Adrenal gland (tissue), 9 donors: ENCODE measurements at regions not wholly inside any gene's neighbourhood (a gene's known extent, or its start where the extent isn't known, plus 50 kb on each side); places are given as distances from the start of the nearest gene placed in this dataset.
"Not testable (repeated sequence)": the region's sequence is repeated elsewhere in the genome, so short reads cannot be mapped to it uniquely, and the experiment has no call there.

Source experiments
- DNase-seq, 7 donors: peaks; one replicate each; pipeline ENCODE4 v3.0.0-alpha.2; 2019 to 2020
- H3K27ac ChIP-seq, 5 donors: fragments of 200-600 bp; sonication (generic) in 4 of 5; 1 replicate in 3 of 5; 2 replicates in 2 of 5; pipeline versions ENCODE4 v1.5.1 to v1.8.0; 2016 to 2020; ENCODE audit warnings: mild to moderate bottlenecking in 1 of 5
- H3K27me3 ChIP-seq: fragments of 200-600 bp; 2 replicates; pipeline ENCODE4 v1.8.0; 2021
- H3K36me3 ChIP-seq, 2 donors: fragments of 200-600 bp; replicated peaks in 1 of 2; 1 replicate in 1 of 2; 2 replicates in 1 of 2; pipeline versions ENCODE4 v1.5.1 to v1.8.0; 2018 to 2022
- H3K4me1 ChIP-seq, 2 donors: fragments of 200-600 bp; replicated peaks in 1 of 2; 1 replicate in 1 of 2; 2 replicates in 1 of 2; pipeline versions ENCODE4 v1.5.1 to v1.8.0; 2018 to 2021
- H3K4me3 ChIP-seq, 4 donors: fragments of 200-600 bp; sonication (generic) in 3 of 4; one replicate each; pipeline ENCODE4 v1.5.1; 2016 to 2018
- H3K9me3 ChIP-seq, 3 donors: fragments of 200-600 bp; sonication (generic) in 1 of 3; replicated peaks in 1 of 3; 1 replicate in 2 of 3; 2 replicates in 1 of 3; pipeline versions ENCODE4 v1.5.1 to v1.8.0; 2016 to 2021
- CTCF ChIP-seq, 6 experiments: fragments of 450-650 bp in 4 of 6; fragments of 200-600 bp in 2 of 6; sonication (generic) in 1 of 6; IDR thresholded peaks; 1 replicate in 5 of 6; 2 replicates in 1 of 6; pipeline versions ENCODE4 v1.5.1 to v1.8.0; 2016 to 2021; ENCODE audit warnings: antibody characterized with exemption in 6 of 6, mild to moderate bottlenecking in 2 of 6, moderate library complexity in 1 of 6
- POLR2A ChIP-seq, 2 donors: fragments of 450-650 bp; IDR thresholded peaks; one replicate each; pipeline ENCODE4 v1.6.1; 2017; ENCODE audit warnings: antibody characterized with exemption in 2 of 2, mild to moderate bottlenecking in 2 of 2, moderate library complexity in 1 of 2
- WGBS, 4 donors: extraction: QIAGEN DNeasy Blood & Tissue Kit in 2 of 4; methylation state at CpG; one replicate each; pipeline versions ENCODE4 v1.1.5 to v1.1.7; 2013 to 2017; 5-methylcytosine and 5-hydroxymethylcytosine counted together
- intact Hi-C, 2 donors: fragments of 100-400 bp; cut with DNase I; formaldehyde crosslinking; loops; one replicate each; pipeline versions ENCODE4 v1.14.1 to v1.15.0; 2022 to 2023
- donor health status: healthy with polysubstance abuse.
- donor health status: Bipolar disorder and iron deficiency.
- donor health status: DM: yes; HTN: yes; CAD: no.
- donor health status: DM: no; HTN: no; CAD: no.
- donor health status: DM: no; HTN: no; CAD: no.

GRCh38 chr10:17528306-17528862 is 74.0 kb upstream of the ST8SIA6 start:
- Histone ChIP-seq H3K4me3 (no peak overlapping the region), H3K36me3 (no peaks in the 10 kb centered on the region), H3K27ac (no peak overlapping the region), H3K4me1 (no peaks in the 10 kb centered on the region), H3K9me3 (no peaks in the 10 kb centered on the region), H3K27me3 (no peaks in the 10 kb centered on the region)
- intact Hi-C loops, result no loop called here
- DNase-seq, result no peak
- TF ChIP-seq CTCF (IDR thresholded peaks at IDR 0.05), result no peak
- TF ChIP-seq POLR2A (IDR thresholded peaks at IDR 0.05), result no peak
- WGBS, 4 donors, result 76 to 85% (median 80%) methylated on average over 3 of the region's 3 CpGs

- intact Hi-C loops, result no loop called here
- no peaks in the 10 kb centered on the region for H3K36me3 ChIP-seq
- no peaks in the 10 kb centered on the region for H3K9me3 ChIP-seq
- no peaks in the 10 kb centered on the region for H3K27me3 ChIP-seq
- no peak for DNase-seq
- TF ChIP-seq CTCF (IDR thresholded peaks at IDR 0.05) (no peak), POLR2A (IDR thresholded peaks at IDR 0.05) (no peak)
- 71 to 73% (median 72%) methylated on average over 6 of the region's 6 CpGs for whole genome bisulfite sequencing, 4 donors
- no peak overlapping the region for H3K4me3 ChIP-seq
- no peaks in the 10 kb centered on the region for H3K4me1 ChIP-seq
- no peak overlapping the region for H3K27ac ChIP-seq
These were observed 73.2 kb upstream of the ST8SIA6 start for GRCh38 chr10:17527514-17528146.

GRCh38 chr10:17526571-17526970 is 72.2 kb upstream of the ST8SIA6 start:
- intact Hi-C loops, H3K4me1 ChIP-seq, H3K36me3 ChIP-seq, H3K27ac ChIP-seq, DNase-seq, H3K27me3 ChIP-seq, H3K4me3 ChIP-seq, H3K9me3 ChIP-seq: not testable (repeated sequence)
- 63 to 84% (median 67%) methylated on average over 1 of the region's 1 CpG for WGBS, 4 donors

- 78 to 88% (median 82%) methylated on average over 6 of the region's 6 CpGs for WGBS, 4 donors
- H3K36me3 ChIP-seq, result no peaks in the 10 kb centered on the region
- H3K27ac ChIP-seq, result no peak overlapping the region
- TF ChIP-seq POLR2A (IDR thresholded peaks at IDR 0.05) (no peak), CTCF (IDR thresholded peaks at IDR 0.05) (no peak)
- DNase-seq, result no peak
- H3K27me3 ChIP-seq, result no peaks in the 10 kb centered on the region
- no peaks in the 10 kb centered on the region for H3K4me1 ChIP-seq
- H3K9me3 ChIP-seq, result no peaks in the 10 kb centered on the region
- H3K4me3 ChIP-seq, result no peak overlapping the region
- intact Hi-C loops, result no loop called here
These were observed 69.5 kb upstream of the ST8SIA6 start for GRCh38 chr10:17523917-17524316.

GRCh38 chr10:17523246-17523753 is 68.9 kb upstream of the ST8SIA6 start:
- intact Hi-C loops, result no loop called here
- WGBS, 4 donors, result 87 to 95% (median 87%) methylated on average over 4 of the region's 4 CpGs
- Histone ChIP-seq H3K4me1 (no peaks in the 10 kb centered on the region), H3K27ac (no peak overlapping the region), H3K36me3 (no peaks in the 10 kb centered on the region), H3K9me3 (no peaks in the 10 kb centered on the region), H3K27me3 (no peaks in the 10 kb centered on the region), H3K4me3 (no peak overlapping the region)
- TF ChIP-seq POLR2A (IDR thresholded peaks at IDR 0.05), result no peak
- TF ChIP-seq CTCF (IDR thresholded peaks at IDR 0.05), result no peak
- no peak for DNase-seq

- H3K27ac ChIP-seq, intact Hi-C loops, H3K27me3 ChIP-seq, H3K36me3 ChIP-seq, H3K4me1 ChIP-seq, DNase-seq, H3K4me3 ChIP-seq, H3K9me3 ChIP-seq: not testable (repeated sequence)
- WGBS, 4 donors, result 78 to 82% (median 80%) methylated on average over 2 of the region's 2 CpGs
These were observed 67.9 kb upstream of the ST8SIA6 start for GRCh38 chr10:17522269-17522668.
